GM18499 (cell line): ENCODE measurements at regions not wholly inside any gene's neighbourhood (a gene's known extent, or its start where the extent isn't known, plus 50 kb on each side); places are given as distances from the start of the nearest gene placed in this dataset.

Experiments used
- ATAC-seq: cut with Tn5 transposase; IDR thresholded peaks from one replicate; pipeline ENCODE4 v1.9.1; 2021; ENCODE audit warnings: moderate number of reproducible peaks; ENCODE audit not compliant: insufficient read depth, unreplicated experiment

GRCh38 chr12:116400636-116401372 lies 123.3 kb upstream of the MED13L start:
- no peak for ATAC-seq

DNA sequence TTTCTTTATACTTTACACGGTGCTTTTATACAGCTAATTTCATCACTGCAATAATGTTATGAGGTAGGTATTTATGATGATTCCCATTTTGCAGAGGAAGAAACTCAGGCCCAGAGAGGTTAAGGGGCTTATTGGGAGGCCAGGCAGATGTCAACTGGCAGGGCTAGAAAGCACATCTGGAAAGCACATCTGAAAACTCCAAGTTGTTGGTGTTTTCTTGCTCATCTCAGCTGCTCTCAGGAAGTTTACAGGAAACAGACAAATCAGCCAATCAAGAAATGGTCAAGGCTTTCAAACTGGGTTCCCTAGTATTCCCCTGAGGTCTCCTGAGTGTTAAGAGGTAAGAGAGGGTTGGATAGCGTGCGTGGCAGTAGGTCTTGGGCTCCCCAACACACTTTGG lies 124.1 kb upstream of the MED13L start:
- ATAC-seq, result no peak

DNA sequence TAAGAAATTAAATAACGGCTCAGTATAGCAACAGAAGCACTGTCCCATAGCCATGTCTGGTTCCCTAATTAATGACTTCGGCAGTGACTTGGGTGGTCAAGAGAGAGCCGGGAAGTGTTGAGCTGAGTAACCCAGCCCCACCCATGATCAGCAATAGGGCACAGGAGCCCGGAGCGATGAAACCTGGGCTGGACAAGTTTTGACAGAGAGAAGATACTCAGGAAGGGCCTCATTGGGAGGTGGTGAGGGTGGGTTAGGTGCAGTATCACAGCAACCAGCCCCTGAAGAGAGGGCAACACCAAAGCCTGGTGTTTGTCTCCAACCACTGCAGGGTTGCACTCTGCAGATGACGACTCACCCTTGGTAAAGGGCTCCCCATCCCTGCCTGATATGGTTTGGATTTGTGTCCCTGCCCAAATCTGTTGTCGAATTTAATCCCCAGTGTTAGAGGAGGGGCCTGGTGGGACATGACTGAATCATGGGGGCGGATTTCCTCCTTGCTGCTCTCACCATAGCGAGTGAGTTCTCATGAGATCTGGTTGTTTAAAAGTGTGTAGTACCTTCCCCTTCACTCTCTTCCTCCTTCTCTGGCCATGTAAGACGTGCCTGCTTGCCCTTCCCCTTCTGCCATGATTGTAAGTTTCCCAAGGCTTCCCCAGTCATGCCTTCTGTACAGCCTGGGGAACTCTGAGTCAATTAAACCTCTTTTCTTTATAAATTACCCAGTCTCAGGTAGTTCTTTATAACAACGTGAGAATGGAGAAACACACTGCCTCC lies 124.9 kb upstream of the MED13L start:
- ATAC-seq, result no peak

DNA sequence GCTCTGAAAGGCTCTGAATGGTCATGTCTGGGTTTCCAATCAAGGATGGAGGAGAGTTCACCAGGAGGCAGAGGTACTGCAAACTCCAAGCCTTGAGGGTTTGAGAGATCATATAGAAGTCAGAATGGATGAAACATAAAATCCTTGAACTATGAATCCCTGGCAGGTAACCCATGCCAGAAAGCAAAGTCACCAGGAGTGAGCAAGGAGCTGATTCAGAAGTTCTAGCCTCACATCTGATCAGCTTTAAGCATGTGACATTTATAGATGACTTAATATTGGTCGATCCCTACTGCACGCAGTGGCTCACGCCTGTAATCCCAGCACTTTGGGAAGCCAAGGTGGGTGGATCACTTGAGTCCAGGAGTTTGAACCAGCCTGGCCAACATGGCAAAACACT lies 126.1 kb upstream of the MED13L start:
- ATAC-seq, result no peak

GRCh38 chr12:116404247-116404646 lies 126.8 kb upstream of the MED13L start:
- ATAC-seq, result no peak

GRCh38 chr12:116404913-116405611 lies 127.6 kb upstream of the MED13L start:
- no peak for ATAC-seq

DNA sequence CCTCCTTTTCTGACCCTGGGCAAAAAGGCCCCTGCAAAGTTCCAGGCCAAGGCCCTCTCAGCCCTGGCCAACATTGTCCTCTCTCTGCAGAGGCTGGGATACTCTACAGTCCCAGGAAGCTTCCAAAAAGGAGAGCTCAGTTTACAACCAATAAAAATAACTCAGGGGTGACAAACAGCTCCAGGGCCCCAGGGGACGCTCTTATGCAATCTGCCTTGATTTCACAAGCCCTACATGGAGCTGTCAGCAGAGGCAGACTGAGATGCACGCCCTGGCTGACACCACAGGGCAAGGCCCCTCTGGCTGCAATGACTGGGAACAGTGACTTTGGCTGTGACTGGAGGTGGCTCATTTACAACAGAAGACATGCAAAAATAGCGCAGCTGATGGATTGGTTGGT lies 129.0 kb upstream of the MED13L start:
- no peak for ATAC-seq

DNA sequence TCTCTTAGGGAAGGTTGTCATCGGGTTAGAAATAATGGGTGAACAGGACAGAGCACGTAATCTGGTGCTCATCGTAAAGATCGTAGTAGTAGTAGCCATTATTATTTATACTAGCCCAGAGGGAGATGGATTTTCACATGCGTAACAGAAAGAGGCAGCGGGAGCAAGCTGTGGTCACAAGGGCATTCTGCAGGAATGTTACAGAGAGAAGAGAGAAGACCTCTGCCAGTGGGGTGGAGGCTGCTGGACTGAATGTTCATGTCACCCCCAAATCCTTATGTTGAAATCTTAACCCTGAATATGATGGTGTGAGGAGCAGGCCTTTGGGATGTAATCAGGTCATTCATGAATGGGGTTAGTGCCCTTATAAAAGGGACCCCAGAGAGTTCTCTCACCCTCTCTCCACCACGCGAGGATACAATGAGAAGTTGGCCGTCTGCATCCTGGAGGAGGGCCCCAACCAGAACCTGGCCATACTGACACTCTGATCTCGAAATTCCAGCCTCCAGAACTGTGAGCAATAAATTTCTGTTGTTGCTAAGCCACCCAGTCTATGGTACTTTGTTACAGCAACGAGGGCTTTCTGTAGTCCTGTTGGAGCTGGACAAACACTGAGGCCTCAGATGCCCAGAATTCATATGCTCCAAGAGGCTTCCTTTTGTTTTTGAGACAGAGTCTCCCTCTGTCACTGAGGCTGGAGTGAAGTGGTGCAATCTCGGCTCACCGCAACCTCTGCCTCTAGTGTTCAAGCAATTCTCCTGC lies 131.2 kb upstream of the MED13L start:
- no peak for ATAC-seq

DNA sequence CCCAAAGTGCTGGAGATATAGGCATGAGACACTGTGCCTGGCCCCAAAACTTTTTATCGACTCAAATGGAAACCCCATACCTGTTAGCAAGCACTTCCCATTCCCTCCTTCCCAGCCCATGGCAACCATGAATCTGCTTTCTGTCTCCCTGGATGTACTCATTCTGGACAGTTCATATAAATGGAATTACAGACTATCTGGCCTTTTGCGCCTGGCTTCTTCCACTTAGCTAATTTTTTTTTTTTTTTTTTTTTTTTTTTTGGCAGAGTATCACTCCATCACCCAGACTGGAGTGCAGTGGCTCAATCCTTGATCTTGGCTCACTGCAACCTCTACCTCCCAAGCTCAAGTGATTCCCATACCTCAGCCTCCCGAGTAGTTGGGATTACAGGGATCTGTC lies 134.5 kb upstream of the MED13L start:
- ATAC-seq, result no peak

DNA sequence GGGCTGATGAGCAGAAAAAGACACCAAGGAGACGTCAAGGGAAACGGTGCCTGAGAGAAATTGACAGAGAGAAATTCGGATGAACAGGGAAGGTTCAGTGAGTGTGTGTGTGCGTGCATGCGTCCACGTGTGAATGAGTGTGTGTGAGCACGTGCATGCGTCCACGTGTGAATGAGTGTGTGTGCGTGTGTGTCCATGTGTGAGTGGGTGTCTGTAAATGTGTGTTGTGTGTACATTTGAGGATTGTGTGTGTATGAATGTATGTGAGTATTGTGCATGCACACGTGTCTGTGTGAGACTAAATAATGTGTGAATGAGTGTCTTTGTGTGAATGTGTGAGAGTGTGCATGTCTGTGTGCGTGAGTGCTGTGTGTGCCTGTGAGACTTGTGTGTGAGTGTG lies 137.4 kb upstream of the MED13L start:
- ATAC-seq, result no peak

DNA sequence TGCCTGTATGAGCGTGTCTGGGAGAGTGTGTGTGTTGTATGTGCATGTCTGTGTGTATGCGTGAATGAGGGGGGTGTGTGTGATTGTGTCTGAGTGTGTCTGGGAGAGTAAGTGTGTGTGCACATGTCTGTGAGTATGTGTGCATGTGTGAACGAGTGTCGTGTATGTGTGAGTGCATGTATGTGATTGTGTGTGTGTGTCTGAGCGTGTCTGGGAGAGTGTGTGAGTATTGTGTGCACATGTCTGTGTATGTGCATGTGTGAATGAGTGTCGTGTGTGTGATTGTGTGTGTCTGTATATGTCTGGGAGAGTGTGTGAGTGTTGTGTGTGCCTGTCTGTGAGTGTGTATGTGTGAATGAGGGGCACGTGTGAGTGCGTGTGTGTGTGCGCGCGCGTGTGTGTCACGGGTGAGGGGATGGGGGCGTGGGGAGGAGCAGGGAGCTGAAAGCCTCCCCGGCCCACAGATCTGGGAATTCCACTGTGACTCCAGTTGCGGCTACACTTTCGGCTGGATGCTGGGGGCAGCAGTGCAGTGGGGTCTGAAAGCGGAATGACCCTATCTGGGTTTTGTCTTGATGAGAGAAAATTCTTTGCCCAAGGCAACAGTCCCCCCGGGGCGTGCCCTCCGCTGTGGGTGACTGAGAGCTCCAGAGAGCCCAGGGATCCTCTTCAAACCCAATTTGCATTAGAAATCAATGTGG lies 138.1 kb upstream of the MED13L start:
- ATAC-seq, result no peak

DNA sequence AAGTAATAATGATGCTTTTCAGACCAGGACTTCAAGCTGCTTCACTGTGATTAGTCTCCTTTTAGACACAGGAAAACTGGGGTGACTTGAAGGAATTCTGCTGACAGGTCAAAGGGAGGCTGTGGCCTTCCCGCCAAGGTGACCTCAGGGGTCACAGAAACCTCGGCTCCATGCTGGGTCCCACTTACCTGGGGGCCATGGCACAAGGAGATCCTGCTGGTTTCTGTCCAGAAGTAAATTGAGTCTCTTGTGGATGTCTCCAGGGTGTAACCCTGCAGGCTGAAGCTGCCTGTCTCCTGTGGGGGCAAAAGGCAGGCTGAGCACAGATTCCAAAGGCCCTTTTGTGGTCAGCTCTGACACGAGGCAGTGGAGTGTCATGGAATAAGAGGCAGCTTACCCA lies 138.7 kb upstream of the MED13L start:
- no peak for ATAC-seq

DNA sequence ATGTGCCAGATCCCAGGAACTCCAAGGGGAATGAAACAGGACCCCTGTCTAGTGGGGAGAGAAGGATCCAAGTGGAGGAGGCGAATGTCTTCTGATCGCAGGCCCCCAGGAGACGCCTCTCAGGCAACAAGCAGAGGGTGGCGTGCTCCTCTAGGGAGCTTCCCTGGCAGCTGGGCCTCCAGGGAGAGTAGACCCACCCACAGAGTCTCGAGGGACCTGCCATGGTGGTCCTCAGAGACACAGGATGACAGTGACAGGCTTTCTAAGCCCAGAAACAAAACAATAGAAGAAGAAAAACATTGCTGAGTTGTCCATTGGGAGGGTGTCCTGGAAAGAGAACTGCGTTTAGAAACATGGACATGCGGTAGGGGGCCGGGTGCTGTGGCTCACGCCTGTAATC lies 140.6 kb upstream of the MAP1LC3B2 start:
- ATAC-seq, result no peak

DNA sequence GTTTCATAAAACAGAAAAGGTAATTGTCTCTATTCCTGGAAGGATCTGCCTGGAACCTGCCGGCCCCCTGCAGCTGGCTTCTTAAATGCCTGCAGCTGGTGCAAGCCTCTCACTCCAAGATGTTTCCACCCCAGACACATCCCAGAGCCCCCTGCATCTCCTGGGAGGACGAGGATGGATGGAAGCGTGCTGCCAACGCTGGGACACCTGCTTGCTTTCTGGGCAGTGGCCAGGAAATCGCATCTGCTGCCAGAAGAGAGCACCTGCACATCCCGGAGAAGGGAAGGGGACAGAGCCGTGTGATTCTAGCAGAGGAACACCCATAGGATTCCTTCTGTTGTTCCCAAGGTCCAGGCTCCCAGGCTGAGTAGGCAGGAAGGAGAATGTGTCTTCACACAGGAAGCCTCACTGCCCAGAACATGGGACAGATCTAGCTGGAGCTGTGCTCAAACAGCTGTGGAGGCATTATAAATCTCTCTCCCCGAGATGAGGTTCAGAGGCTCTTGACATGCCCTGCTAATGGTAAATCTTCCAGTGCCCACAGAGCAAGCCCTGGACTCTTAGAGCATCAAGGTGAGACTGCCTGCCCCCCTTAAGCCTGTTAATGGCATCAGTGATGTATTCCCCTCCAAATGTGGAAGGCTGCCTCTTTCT lies 138.8 kb upstream of the MAP1LC3B2 start:
- ATAC-seq, result no peak

DNA sequence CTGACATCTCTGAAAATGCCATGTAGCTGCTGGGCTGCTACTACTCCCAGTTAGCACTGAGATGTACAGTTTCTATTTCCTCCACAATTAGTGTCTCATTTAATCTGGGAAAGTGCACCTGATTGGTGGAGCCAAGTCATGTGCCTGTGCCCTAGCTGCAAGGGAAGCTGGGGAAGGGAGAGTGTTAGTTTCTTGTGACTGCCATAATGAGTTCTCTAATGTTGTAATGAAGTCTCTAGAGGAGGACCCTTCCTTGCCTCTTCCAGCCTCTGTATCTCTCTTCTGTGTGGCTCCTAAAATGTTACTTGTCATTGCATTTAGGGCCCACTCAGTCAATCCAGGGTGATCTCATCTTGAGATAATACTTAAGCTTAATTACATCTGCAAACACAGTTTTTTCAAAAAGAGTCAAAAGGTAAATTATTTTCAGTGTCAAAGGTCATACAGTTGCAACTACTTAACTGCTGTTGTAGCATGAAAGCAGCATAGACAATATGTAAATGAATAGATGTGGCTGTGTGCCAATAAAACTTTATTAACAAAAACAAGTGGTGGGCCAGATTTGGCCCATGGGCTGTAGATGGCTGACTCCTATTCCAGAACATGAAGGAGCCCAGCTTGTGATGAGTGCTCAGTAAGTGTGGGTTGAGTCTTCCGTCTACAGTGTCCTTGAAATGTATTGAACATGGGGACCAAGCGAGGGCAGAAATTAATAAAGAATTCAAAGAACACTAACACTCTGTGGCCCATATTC lies 137.2 kb upstream of the MAP1LC3B2 start:
- no peak for ATAC-seq

DNA sequence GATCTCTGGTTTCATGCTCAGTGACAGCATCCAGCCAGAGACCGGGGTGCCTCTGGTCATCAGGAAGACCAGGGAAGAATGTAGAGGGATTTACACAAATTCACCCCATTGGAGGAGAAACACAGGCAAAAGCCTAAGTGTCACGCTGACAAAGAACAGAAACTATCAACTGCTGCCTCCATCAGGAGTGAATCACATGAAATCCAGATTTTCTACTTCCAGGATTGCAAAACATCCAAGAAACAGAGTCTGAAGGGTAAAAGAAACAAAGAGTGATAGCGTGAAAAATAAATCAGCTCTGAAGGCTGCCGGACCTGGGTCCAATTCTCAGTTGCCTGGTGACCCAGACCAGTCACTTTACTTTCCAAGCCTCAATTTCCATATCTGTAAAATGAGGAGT lies 136.1 kb upstream of the MAP1LC3B2 start:
- no peak for ATAC-seq

DNA sequence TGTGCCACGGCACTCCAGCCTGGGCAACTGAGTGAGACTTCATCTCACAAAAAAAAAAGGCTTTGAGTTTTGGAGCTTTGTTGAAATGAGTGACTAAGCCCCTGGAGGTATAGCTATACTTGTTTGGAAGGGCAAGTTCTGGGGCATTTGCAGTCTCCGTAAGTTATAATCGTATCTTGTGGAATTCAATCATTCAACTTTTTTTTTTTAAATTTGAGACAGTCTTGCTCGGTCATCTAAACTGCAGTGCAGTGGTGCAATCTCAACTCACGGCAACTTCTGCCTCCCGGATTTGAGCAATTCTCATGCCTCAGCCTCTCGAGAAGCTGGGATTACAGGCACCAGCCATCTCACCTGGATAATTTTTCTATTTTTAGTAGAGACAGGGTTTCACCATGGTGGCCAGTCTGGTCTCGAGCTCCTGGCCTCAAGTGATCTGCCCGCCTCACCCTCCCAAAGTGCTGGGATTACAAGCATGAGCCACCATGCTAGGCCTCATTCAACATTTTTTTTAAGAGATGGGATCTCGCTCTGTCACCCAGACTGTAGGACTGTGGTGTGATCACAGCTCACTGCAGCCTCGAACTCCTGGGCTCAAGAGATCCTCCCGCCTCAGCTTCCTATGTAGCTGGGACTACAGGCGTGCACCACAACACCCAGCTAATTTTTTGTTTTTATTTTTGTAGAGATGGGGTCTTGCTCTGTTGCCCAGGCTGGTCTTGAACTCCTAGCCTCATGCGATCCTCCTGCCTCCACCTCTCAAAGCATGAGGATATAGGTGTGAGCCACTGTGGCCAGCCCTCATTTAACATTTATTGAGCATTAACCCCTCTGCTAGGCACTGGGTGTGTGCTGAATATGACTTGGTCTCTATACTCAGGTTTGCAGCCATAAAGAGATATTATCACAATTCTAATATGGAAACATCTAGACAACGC lies 133.7 kb upstream of the MAP1LC3B2 start:
- ATAC-seq, result no peak
